GM21619 (cell line): ENCODE measurements at regions not wholly inside any gene's neighbourhood (a gene's known extent, or its start where the extent isn't known, plus 50 kb on each side); places are given as distances from the start of the nearest gene placed in this dataset.
A peak's percentile ranks its signal among the peaks of the same experiment; 100 is the strongest.
"Not testable (repeated sequence)": the region's sequence is repeated elsewhere in the genome, so short reads cannot be mapped to it uniquely, and the experiment has no call there.

ENCODE experiments used
- ATAC-seq: cut with Tn5 transposase; IDR thresholded peaks from one replicate; pipeline ENCODE4 v1.9.1; 2021; ENCODE audit not compliant: unreplicated experiment

- ATAC-seq, result no peak
Observed at GRCh38 chr4:117135634-117136354, 50.4 kb upstream of the TRAM1L1 start.

GRCh38 chr4:117137145-117137544 is 51.8 kb upstream of the TRAM1L1 start:
- ATAC-seq, result no peak

GRCh38 chr4:117138732-117139131 is 53.4 kb upstream of the TRAM1L1 start:
- not testable (repeated sequence) for ATAC-seq

- no peak for ATAC-seq
Observed at GRCh38 chr4:117154251-117154650, 68.9 kb upstream of the TRAM1L1 start.

- ATAC-seq, result no peak
Observed at GRCh38 chr4:117156806-117157205, 71.4 kb upstream of the TRAM1L1 start.

- no peak for ATAC-seq
Observed at GRCh38 chr4:117157360-117157759, 72.0 kb upstream of the TRAM1L1 start.

GRCh38 chr4:117162976-117163375 is 77.6 kb upstream of the TRAM1L1 start:
- ATAC-seq, result no peak

- ATAC-seq, result no peak
Observed at GRCh38 chr4:117164338-117164737, 79.0 kb upstream of the TRAM1L1 start.

GRCh38 chr4:117175369-117175768 is 90.0 kb upstream of the TRAM1L1 start:
- not testable (repeated sequence) for ATAC-seq

- no peak for ATAC-seq
Observed at GRCh38 chr4:117203231-117203630, 117.9 kb upstream of the TRAM1L1 start.

- no peak for ATAC-seq
Observed at GRCh38 chr4:117210551-117210950, 125.2 kb upstream of the TRAM1L1 start.

- ATAC-seq, result no peak
Observed at GRCh38 chr4:117224256-117224655, 138.9 kb upstream of the TRAM1L1 start.

- ATAC-seq, result no peak
Observed at GRCh38 chr4:117225471-117225870, 140.1 kb upstream of the TRAM1L1 start.

GRCh38 chr4:117227925-117228324 is 142.5 kb upstream of the TRAM1L1 start:
- ATAC-seq, result no peak

GRCh38 chr4:117239434-117239833 is 154.1 kb upstream of the TRAM1L1 start:
- ATAC-seq, result no peak

GRCh38 chr4:117249333-117249732 is 164.0 kb upstream of the TRAM1L1 start:
- ATAC-seq, result peak; percentile 92

GRCh38 chr4:117264072-117264471 is 178.7 kb upstream of the TRAM1L1 start:
- no peak for ATAC-seq

- no peak for ATAC-seq
Observed at GRCh38 chr4:117267317-117267716, 181.9 kb upstream of the TRAM1L1 start.

- no peak for ATAC-seq
Observed at GRCh38 chr4:117284736-117285135, 199.4 kb upstream of the TRAM1L1 start.

- no peak for ATAC-seq
Observed at GRCh38 chr4:117293784-117294183, 208.4 kb upstream of the TRAM1L1 start.

GRCh38 chr4:117302226-117302625 is 216.8 kb upstream of the TRAM1L1 start:
- ATAC-seq, result no peak

- ATAC-seq, result no peak
Observed at GRCh38 chr4:117311215-117311614, 225.8 kb upstream of the TRAM1L1 start.

GRCh38 chr4:117311989-117312388 is 226.6 kb upstream of the TRAM1L1 start:
- ATAC-seq, result no peak
